BJ (cell line): ENCODE measurements at regions not wholly inside any gene's neighbourhood (a gene's known extent, or its start where the extent isn't known, plus 50 kb on each side); places are given as distances from the start of the nearest gene placed in this dataset.

ENCODE experiments used
- CTCF ChIA-PET: fragments of 350-600 bp; formaldehyde crosslinking; extraction: SDS; loops from one replicate; lab custom pipeline; 2021; ENCODE audit warnings: antibody characterized with exemption, inconsistent platforms; lab: Yijun Ruan, JAX
- POLR2A ChIA-PET: fragments of 300-600 bp; sonication (Branson Sonifier 250); formaldehyde crosslinking; extraction: SDS; loops from one replicate; lab custom pipeline; 2021; ENCODE audit warnings: antibody characterized with exemption; lab: Charles Lee
- DNase-seq: peaks from one replicate; pipeline ENCODE4 v3.0.0-alpha.2; 2011; ENCODE audit warnings: low read depth
- H3K27me3 ChIP-seq: 2 replicates; pipeline ENCODE4 v1.6.0; 2011; ENCODE audit warnings: low read length; ENCODE audit not compliant: control insufficient read depth, insufficient read depth
- H3K36me3 ChIP-seq: 2 replicates; pipeline ENCODE4 v1.5.1; 2011; ENCODE audit warnings: low read length; ENCODE audit not compliant: control insufficient read depth, insufficient read depth
- H3K4me3 ChIP-seq: 2 replicates; pipeline ENCODE4 v1.5.1; 2011; ENCODE audit warnings: low read depth, mild to moderate bottlenecking, control low read depth, low read length
- TF ChIP-seq, protein P1 (sequence below): IDR thresholded peaks from 2 replicates; pipeline ENCODE4 v1.5.1; 2011; ENCODE audit warnings: low read depth, mild to moderate bottlenecking, control low read depth, inconsistent platforms, low read length, moderate library complexity; ENCODE audit not compliant: insufficient read depth

DNA sequence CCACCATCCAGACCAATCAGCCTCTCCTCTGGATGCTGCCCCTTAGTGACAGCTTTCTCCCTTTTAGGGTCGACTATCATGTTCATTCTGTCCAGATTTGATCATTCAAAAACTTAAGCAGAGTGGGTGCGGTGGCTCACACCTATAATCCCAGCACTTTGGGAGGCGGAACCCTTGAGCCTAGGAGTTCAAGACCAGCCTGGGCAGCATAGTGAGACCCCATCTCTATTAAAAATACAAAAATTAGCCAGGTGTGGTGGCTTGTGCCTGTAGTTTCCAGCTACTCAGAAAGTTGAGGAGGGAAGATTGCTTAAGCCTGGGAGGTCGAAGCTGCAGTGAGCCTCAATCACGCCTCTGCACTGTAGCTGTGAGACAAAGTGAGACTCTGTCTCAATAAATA lies 68.3 kb upstream of the ZCCHC2 start:
- no peak for DNase-seq
- ChIA-PET POLR2A (no interaction called here), CTCF (interaction anchor here (1.3 kb wide), 2 partner anchors 9 to 18 kb away, joined by 3 read pairs; no protein-coding TSS in a partner anchor)
- Histone ChIP-seq H3K36me3 (no peaks in the 10 kb centered on the region), H3K4me3 (no peak overlapping the region), H3K27me3 (peaks cover 4% of the 10 kb centered on the region)
- TF ChIP-seq, protein P1, sequence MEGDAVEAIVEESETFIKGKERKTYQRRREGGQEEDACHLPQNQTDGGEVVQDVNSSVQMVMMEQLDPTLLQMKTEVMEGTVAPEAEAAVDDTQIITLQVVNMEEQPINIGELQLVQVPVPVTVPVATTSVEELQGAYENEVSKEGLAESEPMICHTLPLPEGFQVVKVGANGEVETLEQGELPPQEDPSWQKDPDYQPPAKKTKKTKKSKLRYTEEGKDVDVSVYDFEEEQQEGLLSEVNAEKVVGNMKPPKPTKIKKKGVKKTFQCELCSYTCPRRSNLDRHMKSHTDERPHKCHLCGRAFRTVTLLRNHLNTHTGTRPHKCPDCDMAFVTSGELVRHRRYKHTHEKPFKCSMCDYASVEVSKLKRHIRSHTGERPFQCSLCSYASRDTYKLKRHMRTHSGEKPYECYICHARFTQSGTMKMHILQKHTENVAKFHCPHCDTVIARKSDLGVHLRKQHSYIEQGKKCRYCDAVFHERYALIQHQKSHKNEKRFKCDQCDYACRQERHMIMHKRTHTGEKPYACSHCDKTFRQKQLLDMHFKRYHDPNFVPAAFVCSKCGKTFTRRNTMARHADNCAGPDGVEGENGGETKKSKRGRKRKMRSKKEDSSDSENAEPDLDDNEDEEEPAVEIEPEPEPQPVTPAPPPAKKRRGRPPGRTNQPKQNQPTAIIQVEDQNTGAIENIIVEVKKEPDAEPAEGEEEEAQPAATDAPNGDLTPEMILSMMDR: no peak

DNA sequence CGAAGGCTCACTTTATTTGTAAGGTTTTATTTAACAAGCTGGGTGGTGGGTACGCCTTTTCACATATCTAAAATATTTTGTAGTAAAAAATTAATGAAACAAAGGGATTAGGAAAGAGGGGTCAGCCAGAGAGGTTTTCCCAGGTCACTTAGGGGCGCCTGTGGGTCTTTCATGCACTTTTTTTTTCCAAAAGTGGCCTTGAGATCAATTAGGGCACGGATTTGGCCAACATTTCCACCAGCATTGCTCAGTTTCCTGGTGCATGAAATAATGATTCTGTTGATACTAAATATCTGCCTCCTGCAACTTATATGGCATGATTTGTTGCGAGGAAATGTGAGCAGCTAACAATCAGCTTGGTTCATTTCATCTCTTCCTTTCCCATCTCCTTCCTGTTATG lies 67.6 kb upstream of the ZCCHC2 start:
- Histone ChIP-seq H3K4me3 (no peak overlapping the region), H3K36me3 (no peaks in the 10 kb centered on the region), H3K27me3 (peaks cover 4% of the 10 kb centered on the region)
- TF ChIP-seq, protein P1: no peak
- ChIA-PET CTCF (interaction anchor here (1.3 kb wide), 1 partner anchor 19 kb away, joined by 3 read pairs; no protein-coding TSS in a partner anchor), POLR2A (no interaction called here)
- no peak for DNase-seq

DNA sequence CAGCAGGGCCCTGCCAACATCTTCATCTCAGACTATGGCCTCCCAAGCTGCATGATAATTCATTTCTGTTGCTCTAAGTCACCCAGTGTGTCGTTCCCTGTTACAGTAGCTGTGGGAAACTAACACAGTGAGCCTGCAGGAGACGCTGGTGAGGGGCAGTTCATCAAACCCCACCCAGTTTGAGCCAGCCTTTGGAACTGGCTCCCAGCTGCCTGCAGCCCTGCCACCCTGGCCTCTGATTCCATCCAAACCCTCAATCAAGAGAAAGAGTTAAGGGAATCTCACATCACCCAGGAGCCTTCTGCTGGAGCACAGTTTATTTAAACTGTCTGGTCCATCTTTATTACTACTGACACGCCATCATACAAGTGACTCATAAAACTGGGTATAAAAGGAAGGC lies 64.9 kb upstream of the ZCCHC2 start:
- no peaks in the 10 kb centered on the region for H3K36me3 ChIP-seq
- ChIA-PET POLR2A (no interaction called here), CTCF (no interaction called here)
- peaks cover 4% of the 10 kb centered on the region for H3K27me3 ChIP-seq
- no peak for DNase-seq
- no peak overlapping the region for H3K4me3 ChIP-seq
- TF ChIP-seq, protein P1: no peak

DNA sequence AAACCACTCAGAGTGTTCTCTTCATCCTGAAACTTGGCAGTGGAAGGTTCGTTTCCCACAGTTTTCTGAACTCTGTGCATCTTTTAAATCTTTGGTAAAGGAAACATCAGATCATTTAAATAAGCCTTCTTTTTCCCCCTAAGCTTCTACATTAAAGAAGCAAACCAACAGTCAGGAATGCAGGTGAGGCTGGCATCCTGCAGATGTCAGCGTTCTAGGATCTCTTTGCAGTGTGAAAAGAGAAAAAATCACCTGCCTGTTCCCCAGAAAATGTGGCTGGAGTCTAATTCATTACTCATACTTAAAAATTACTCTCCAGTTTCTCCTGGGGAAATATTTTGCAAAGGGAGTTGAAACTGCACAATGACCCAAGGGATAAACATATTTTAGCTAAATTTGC lies 64.5 kb upstream of the ZCCHC2 start:
- ChIA-PET POLR2A (no interaction called here), CTCF (no interaction called here)
- Histone ChIP-seq H3K27me3 (peaks cover 4% of the 10 kb centered on the region), H3K4me3 (no peak overlapping the region), H3K36me3 (no peaks in the 10 kb centered on the region)
- DNase-seq: no peak
- TF ChIP-seq, protein P1: no peak

DNA sequence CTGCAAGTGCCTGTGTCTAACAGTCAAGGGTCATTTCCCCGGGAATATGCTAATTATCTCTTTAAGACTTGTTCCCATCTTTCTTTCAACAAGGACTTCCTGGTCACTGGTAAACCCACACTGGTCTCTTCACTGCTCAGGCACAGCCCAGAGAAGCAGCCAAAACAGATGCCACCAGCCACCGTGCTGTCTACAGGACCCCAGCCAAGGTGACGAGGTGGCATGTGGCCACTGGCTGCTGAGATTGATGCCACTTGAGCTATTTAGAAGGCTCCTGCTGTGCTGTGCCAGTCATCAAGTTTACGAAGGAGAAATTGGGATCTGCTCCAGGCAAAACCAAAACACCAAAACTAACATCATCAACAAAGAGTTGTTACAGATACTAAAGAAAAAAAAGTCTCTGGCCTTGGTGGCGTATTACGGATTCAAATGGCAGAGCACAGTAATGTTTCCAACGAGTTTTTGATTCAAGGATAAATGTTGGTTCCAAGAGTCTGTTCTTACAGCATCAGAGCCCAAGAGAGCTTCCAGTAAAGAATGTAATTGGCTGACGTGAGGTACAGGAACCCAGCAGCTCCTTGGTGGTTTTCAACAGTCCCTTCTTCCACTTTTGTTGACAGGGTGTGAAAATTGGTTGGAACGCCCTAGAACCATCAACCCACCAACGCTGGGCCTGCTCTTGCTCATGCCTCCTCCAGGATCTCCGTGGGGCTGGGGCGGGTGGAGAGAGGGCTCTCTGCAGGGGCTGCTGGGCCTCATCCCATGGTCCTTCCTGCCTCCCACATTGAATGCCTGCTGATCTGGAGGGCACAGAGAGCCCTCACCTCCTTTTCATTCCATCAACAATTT lies 63.7 kb upstream of the ZCCHC2 start:
- Histone ChIP-seq H3K36me3 (no peaks in the 10 kb centered on the region), H3K4me3 (no peak overlapping the region), H3K27me3 (peaks cover 4% of the 10 kb centered on the region)
- DNase-seq: no peak
- POLR2A ChIA-PET: no interaction called here
- TF ChIP-seq, protein P1: no peak
- CTCF ChIA-PET: no interaction called here
